Neutrophil (primary cell): ENCODE measurements at regions not wholly inside any gene's neighbourhood (a gene's known extent, or its start where the extent isn't known, plus 50 kb on each side); places are given as distances from the start of the nearest gene placed in this dataset.

Experiments
- H3K27ac ChIP-seq: fragments of 200-600 bp; sonication (generic); 2 replicates; pipeline ENCODE4 v1.5.1; 2016; ENCODE audit warnings: mild to moderate bottlenecking, moderate library complexity
- H3K27me3 ChIP-seq: fragments of 200-600 bp; sonication (generic); 2 replicates; pipeline ENCODE4 v1.6.0; 2016; ENCODE audit warnings: mild to moderate bottlenecking
- H3K36me3 ChIP-seq: fragments of 200-600 bp; sonication (generic); 2 replicates; pipeline ENCODE4 v1.5.1; 2017
- H3K4me1 ChIP-seq, 2 experiments: fragments of 200-600 bp in 1 of 2; sonication (generic) in 1 of 2; 1 replicate in 1 of 2; 2 replicates in 1 of 2; pipeline versions ENCODE4 v1.5.1 to v1.6.1; 2013 to 2016; ENCODE audit warnings: low read depth in 1 of 2, low read length in 1 of 2, mild to moderate bottlenecking in 1 of 2, moderate library complexity in 1 of 2; ENCODE audit not compliant: control insufficient read depth in 1 of 2, insufficient read depth in 1 of 2
- H3K4me3 ChIP-seq, 2 experiments: fragments of 200-600 bp in 1 of 2; sonication (generic) in 1 of 2; 1 replicate in 1 of 2; 2 replicates in 1 of 2; pipeline ENCODE4 v1.5.1; 2013 to 2016; ENCODE audit warnings: low read depth in 1 of 2, low read length in 1 of 2, mild to moderate bottlenecking in 1 of 2, moderate library complexity in 1 of 2
- H3K9me3 ChIP-seq: fragments of 200-600 bp; sonication (generic); 2 replicates; pipeline ENCODE4 v1.5.1; 2016
- CTCF ChIP-seq: fragments of 200-600 bp; sonication (generic); IDR thresholded peaks from 2 replicates; pipeline ENCODE4 v1.5.1; 2016; ENCODE audit warnings: antibody characterized with exemption

- no peak overlapping the region for H3K4me3 ChIP-seq
- H3K36me3 ChIP-seq, result no peaks in the 10 kb centered on the region
- no peaks in the 10 kb centered on the region for H3K27me3 ChIP-seq
- H3K4me1 ChIP-seq, result no peaks in the 10 kb centered on the region
- no peaks in the 10 kb centered on the region for H3K9me3 ChIP-seq
- H3K27ac ChIP-seq, result no peak overlapping the region
- no peak for TF ChIP-seq CTCF
Measured at GRCh38 chr20:22758815-22759214, 174.4 kb upstream of the FOXA2 start.

GRCh38 chr20:22762576-22763256 lies 178.3 kb upstream of the FOXA2 start:
- no peaks in the 10 kb centered on the region for H3K9me3 ChIP-seq
- H3K4me1 ChIP-seq, result no peaks in the 10 kb centered on the region
- no peaks in the 10 kb centered on the region for H3K36me3 ChIP-seq
- no peak overlapping the region for H3K27ac ChIP-seq
- no peak for TF ChIP-seq CTCF
- H3K4me3 ChIP-seq, result no peak overlapping the region
- H3K27me3 ChIP-seq, result no peaks in the 10 kb centered on the region

- no peak overlapping the region for H3K27ac ChIP-seq
- H3K4me1 ChIP-seq, result no peaks in the 10 kb centered on the region
- no peak for TF ChIP-seq CTCF
- no peaks in the 10 kb centered on the region for H3K27me3 ChIP-seq
- H3K9me3 ChIP-seq, result no peaks in the 10 kb centered on the region
- no peaks in the 10 kb centered on the region for H3K36me3 ChIP-seq
- no peak overlapping the region for H3K4me3 ChIP-seq
Measured at GRCh38 chr20:22763257-22763906, 179.0 kb upstream of the FOXA2 start.

GRCh38 chr20:22768266-22769178 lies 184.2 kb upstream of the FOXA2 start:
- H3K4me3 ChIP-seq, result no peak overlapping the region
- H3K4me1 ChIP-seq, result no peaks in the 10 kb centered on the region
- no peak overlapping the region for H3K27ac ChIP-seq
- TF ChIP-seq CTCF, result no peak
- peaks cover 8% of the 10 kb centered on the region for H3K27me3 ChIP-seq
- H3K36me3 ChIP-seq, result no peaks in the 10 kb centered on the region
- no peaks in the 10 kb centered on the region for H3K9me3 ChIP-seq

GRCh38 chr20:22770241-22770800 lies 185.9 kb upstream of the FOXA2 start:
- H3K27ac ChIP-seq, result no peak overlapping the region
- H3K27me3 ChIP-seq, result peaks cover 12% of the 10 kb centered on the region
- no peaks in the 10 kb centered on the region for H3K36me3 ChIP-seq
- no peak for TF ChIP-seq CTCF
- H3K9me3 ChIP-seq, result no peaks in the 10 kb centered on the region
- no peaks in the 10 kb centered on the region for H3K4me1 ChIP-seq
- H3K4me3 ChIP-seq, result no peak overlapping the region
